GM12878 (cell line): ENCODE measurements at regions not wholly inside any gene's neighbourhood (a gene's known extent, or its start where the extent isn't known, plus 50 kb on each side); places are given as distances from the start of the nearest gene placed in this dataset.

Source experiments
- USF1 ChIP-seq: IDR thresholded peaks from 2 replicates; pipeline ENCODE4 v1.6.1; 2011; ENCODE audit warnings: borderline replicate concordance, low read depth, mild to moderate bottlenecking, moderate library complexity, mixed read lengths, low read length; ENCODE audit not compliant: insufficient read depth; ENCODE audit errors: extremely low read length
- TF ChIP-seq, protein P1 (sequence below), 3 experiments: IDR thresholded peaks in 2 of 3; conservative IDR thresholded peaks in 1 of 3; 2 replicates each; pipeline ENCODE4 v1.5.1; 2011; ENCODE audit warnings: low read depth in 3 of 3, low read length in 3 of 3, mild to moderate bottlenecking in 3 of 3, control low read depth in 2 of 3, moderate library complexity in 2 of 3, inconsistent platforms in 1 of 3, mixed read lengths in 1 of 3; ENCODE audit not compliant: control insufficient read depth in 2 of 3, insufficient read depth in 1 of 3; ENCODE audit errors: extremely low read depth in 1 of 3
- TF ChIP-seq, protein P2 (sequence below): fragments of 450-650 bp; IDR thresholded peaks from 2 replicates; pipeline ENCODE4 v1.6.1; 2017; ENCODE audit warnings: antibody characterized with exemption, mild to moderate bottlenecking, moderate library complexity
- TF ChIP-seq, protein P3 (sequence below): IDR thresholded peaks from 2 replicates; pipeline ENCODE4 v1.6.1; 2012; ENCODE audit warnings: improper control_type of control experiment, low read depth, low read length; ENCODE audit not compliant: insufficient replicate concordance

- TF ChIP-seq, protein P1, sequence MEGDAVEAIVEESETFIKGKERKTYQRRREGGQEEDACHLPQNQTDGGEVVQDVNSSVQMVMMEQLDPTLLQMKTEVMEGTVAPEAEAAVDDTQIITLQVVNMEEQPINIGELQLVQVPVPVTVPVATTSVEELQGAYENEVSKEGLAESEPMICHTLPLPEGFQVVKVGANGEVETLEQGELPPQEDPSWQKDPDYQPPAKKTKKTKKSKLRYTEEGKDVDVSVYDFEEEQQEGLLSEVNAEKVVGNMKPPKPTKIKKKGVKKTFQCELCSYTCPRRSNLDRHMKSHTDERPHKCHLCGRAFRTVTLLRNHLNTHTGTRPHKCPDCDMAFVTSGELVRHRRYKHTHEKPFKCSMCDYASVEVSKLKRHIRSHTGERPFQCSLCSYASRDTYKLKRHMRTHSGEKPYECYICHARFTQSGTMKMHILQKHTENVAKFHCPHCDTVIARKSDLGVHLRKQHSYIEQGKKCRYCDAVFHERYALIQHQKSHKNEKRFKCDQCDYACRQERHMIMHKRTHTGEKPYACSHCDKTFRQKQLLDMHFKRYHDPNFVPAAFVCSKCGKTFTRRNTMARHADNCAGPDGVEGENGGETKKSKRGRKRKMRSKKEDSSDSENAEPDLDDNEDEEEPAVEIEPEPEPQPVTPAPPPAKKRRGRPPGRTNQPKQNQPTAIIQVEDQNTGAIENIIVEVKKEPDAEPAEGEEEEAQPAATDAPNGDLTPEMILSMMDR (IDR thresholded peaks at IDR 0.05 in 2 of 3, conservative IDR thresholded peaks at IDR 0.05 in 1 of 3; ENCODE audit: control insufficient read depth in 2 of 3, extremely low read depth in 1 of 3, insufficient read depth in 1 of 3, low read depth in 3 of 3, low read length in 3 of 3), result no peak
- TF ChIP-seq USF1, result no peak
- TF ChIP-seq, protein P2, sequence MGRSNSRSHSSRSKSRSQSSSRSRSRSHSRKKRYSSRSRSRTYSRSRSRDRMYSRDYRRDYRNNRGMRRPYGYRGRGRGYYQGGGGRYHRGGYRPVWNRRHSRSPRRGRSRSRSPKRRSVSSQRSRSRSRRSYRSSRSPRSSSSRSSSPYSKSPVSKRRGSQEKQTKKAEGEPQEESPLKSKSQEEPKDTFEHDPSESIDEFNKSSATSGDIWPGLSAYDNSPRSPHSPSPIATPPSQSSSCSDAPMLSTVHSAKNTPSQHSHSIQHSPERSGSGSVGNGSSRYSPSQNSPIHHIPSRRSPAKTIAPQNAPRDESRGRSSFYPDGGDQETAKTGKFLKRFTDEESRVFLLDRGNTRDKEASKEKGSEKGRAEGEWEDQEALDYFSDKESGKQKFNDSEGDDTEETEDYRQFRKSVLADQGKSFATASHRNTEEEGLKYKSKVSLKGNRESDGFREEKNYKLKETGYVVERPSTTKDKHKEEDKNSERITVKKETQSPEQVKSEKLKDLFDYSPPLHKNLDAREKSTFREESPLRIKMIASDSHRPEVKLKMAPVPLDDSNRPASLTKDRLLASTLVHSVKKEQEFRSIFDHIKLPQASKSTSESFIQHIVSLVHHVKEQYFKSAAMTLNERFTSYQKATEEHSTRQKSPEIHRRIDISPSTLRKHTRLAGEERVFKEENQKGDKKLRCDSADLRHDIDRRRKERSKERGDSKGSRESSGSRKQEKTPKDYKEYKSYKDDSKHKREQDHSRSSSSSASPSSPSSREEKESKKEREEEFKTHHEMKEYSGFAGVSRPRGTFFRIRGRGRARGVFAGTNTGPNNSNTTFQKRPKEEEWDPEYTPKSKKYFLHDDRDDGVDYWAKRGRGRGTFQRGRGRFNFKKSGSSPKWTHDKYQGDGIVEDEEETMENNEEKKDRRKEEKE, result no peak
- TF ChIP-seq, protein P3, sequence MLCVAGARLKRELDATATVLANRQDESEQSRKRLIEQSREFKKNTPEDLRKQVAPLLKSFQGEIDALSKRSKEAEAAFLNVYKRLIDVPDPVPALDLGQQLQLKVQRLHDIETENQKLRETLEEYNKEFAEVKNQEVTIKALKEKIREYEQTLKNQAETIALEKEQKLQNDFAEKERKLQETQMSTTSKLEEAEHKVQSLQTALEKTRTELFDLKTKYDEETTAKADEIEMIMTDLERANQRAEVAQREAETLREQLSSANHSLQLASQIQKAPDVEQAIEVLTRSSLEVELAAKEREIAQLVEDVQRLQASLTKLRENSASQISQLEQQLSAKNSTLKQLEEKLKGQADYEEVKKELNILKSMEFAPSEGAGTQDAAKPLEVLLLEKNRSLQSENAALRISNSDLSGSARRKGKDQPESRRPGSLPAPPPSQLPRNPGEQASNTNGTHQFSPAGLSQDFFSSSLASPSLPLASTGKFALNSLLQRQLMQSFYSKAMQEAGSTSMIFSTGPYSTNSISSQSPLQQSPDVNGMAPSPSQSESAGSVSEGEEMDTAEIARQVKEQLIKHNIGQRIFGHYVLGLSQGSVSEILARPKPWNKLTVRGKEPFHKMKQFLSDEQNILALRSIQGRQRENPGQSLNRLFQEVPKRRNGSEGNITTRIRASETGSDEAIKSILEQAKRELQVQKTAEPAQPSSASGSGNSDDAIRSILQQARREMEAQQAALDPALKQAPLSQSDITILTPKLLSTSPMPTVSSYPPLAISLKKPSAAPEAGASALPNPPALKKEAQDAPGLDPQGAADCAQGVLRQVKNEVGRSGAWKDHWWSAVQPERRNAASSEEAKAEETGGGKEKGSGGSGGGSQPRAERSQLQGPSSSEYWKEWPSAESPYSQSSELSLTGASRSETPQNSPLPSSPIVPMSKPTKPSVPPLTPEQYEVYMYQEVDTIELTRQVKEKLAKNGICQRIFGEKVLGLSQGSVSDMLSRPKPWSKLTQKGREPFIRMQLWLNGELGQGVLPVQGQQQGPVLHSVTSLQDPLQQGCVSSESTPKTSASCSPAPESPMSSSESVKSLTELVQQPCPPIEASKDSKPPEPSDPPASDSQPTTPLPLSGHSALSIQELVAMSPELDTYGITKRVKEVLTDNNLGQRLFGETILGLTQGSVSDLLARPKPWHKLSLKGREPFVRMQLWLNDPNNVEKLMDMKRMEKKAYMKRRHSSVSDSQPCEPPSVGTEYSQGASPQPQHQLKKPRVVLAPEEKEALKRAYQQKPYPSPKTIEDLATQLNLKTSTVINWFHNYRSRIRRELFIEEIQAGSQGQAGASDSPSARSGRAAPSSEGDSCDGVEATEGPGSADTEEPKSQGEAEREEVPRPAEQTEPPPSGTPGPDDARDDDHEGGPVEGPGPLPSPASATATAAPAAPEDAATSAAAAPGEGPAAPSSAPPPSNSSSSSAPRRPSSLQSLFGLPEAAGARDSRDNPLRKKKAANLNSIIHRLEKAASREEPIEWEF, result no peak
Observed at GRCh38 chr2:7924023-7924762, 757.7 kb upstream of the ID2 start.
